Progenitor cell of endocrine pancreas (in vitro differentiated cells): ENCODE measurements at regions not wholly inside any gene's neighbourhood (a gene's known extent, or its start where the extent isn't known, plus 50 kb on each side); places are given as distances from the start of the nearest gene placed in this dataset.

Experiments
- DNase-seq: peaks from one replicate; pipeline ENCODE4 v3.0.0; 2021; ENCODE audit warnings: low spot score; ENCODE audit not compliant: unreplicated experiment
- H3K27ac Mint-ChIP-seq: 2 replicates; pipeline ENCODE4 v1.8.0; 2021; ENCODE audit warnings: mild to moderate bottlenecking, moderate library complexity, mixed read lengths
- H3K27me3 Mint-ChIP-seq: 2 replicates; pipeline ENCODE4 v1.8.0; 2021; ENCODE audit warnings: mixed read lengths
- H3K36me3 Mint-ChIP-seq: 2 replicates; pipeline ENCODE4 v1.8.0; 2022; ENCODE audit warnings: mixed read lengths; ENCODE audit not compliant: insufficient read depth
- H3K4me1 Mint-ChIP-seq: 2 replicates; pipeline ENCODE4 v1.8.0; 2021; ENCODE audit warnings: low read depth, mixed read lengths
- H3K4me3 Mint-ChIP-seq: 2 replicates; pipeline ENCODE4 v1.8.0; 2021; ENCODE audit warnings: low read depth, mild to moderate bottlenecking, moderate library complexity, mixed read lengths
- H3K9me3 Mint-ChIP-seq: 2 replicates; pipeline ENCODE4 v1.8.0; 2021; ENCODE audit warnings: low read depth, mixed read lengths
- TF ChIP-seq, protein P1 (sequence below): fragments of 200-600 bp; sonication (generic); IDR thresholded peaks from one replicate; pipeline ENCODE4 v1.5.0; 2021; ENCODE audit warnings: antibody characterized with exemption, mild to moderate bottlenecking; ENCODE audit not compliant: unreplicated experiment

GRCh38 chr3:178152988-178153387 lies 383.2 kb upstream of the KCNMB2 start:
- H3K27me3 Mint-ChIP-seq = no peaks in the 10 kb centered on the region
- no peak overlapping the region for H3K27ac Mint-ChIP-seq
- no peak overlapping the region for H3K4me3 Mint-ChIP-seq
- peaks cover 2% of the 10 kb centered on the region for H3K4me1 Mint-ChIP-seq
- TF ChIP-seq, protein P1, sequence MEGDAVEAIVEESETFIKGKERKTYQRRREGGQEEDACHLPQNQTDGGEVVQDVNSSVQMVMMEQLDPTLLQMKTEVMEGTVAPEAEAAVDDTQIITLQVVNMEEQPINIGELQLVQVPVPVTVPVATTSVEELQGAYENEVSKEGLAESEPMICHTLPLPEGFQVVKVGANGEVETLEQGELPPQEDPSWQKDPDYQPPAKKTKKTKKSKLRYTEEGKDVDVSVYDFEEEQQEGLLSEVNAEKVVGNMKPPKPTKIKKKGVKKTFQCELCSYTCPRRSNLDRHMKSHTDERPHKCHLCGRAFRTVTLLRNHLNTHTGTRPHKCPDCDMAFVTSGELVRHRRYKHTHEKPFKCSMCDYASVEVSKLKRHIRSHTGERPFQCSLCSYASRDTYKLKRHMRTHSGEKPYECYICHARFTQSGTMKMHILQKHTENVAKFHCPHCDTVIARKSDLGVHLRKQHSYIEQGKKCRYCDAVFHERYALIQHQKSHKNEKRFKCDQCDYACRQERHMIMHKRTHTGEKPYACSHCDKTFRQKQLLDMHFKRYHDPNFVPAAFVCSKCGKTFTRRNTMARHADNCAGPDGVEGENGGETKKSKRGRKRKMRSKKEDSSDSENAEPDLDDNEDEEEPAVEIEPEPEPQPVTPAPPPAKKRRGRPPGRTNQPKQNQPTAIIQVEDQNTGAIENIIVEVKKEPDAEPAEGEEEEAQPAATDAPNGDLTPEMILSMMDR = no peak
- DNase-seq = no peak
- H3K36me3 Mint-ChIP-seq = no peaks in the 10 kb centered on the region
- no peaks in the 10 kb centered on the region for H3K9me3 Mint-ChIP-seq

DNA sequence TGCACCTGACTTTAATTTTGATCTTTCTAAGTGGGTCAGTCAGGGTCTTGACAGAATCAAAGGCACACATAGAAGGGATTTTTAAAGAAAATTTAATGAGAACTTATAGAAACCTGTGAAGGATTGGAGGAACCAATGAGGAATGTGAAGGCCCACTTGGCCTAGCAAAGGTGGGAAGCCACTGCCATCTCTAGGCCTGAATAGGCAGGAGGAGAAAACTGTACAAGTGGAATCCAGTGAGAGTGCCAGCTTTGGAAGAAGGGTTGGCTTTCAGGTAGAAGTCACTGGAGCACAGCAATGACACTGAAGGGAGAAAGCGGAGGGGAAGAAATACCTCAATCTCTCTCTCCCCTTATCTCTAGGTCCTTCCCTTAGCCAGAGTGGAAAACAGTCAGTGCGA lies 380.7 kb upstream of the KCNMB2 start:
- H3K4me3 Mint-ChIP-seq = no peak overlapping the region
- H3K27me3 Mint-ChIP-seq = no peaks in the 10 kb centered on the region
- TF ChIP-seq, protein P1 = peak; percentile 23

GRCh38 chr3:178156301-178156700 lies 379.9 kb upstream of the KCNMB2 start:
- H3K4me3 Mint-ChIP-seq = no peak overlapping the region
- no peaks in the 10 kb centered on the region for H3K27me3 Mint-ChIP-seq
- no peak overlapping the region for H3K27ac Mint-ChIP-seq
- H3K36me3 Mint-ChIP-seq = no peaks in the 10 kb centered on the region
- H3K4me1 Mint-ChIP-seq = peaks cover 17% of the 10 kb centered on the region
- no peak for DNase-seq
- TF ChIP-seq, protein P1 = no peak
- no peaks in the 10 kb centered on the region for H3K9me3 Mint-ChIP-seq

More for the DNA sequence above, 380.7 kb upstream of the KCNMB2 start:
- peaks cover 17% of the 10 kb centered on the region for H3K4me1 Mint-ChIP-seq
- no peak for DNase-seq
- no peaks in the 10 kb centered on the region for H3K36me3 Mint-ChIP-seq
- no peaks in the 10 kb centered on the region for H3K9me3 Mint-ChIP-seq
- H3K27ac Mint-ChIP-seq = no peak overlapping the region

DNA sequence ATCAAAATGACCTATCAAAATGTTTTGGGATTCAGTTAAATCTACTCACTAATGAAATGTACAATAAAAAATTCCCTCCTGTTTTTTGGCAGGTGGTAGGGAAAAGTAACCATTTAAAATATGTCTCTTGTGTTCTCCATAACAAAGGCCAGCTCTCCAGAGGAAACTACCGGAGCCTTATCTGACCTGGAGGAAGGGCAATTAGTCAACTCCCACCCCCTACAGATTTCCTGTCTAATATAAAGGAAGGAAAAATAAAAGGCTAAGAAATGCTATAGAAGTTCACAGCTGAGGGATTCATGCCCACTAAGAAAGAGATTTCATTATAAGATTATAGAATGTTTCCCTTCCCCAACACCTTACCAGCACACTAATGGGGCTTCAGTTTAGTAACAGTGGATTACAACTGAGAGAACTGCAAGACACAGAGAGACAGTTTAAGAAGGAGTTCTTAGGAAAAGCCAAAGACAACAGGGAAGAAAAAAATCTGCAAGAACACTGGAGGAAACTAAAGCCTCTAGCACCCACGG lies 376.5 kb upstream of the KCNMB2 start:
- TF ChIP-seq, protein P1 = no peak
- Mint-ChIP-seq H3K4me3 (no peak overlapping the region), H3K4me1 (peaks cover 23% of the 10 kb centered on the region), H3K27me3 (no peaks in the 10 kb centered on the region), H3K27ac (peak overlapping the region; percentile 11), H3K36me3 (no peaks in the 10 kb centered on the region), H3K9me3 (peaks cover 6% of the 10 kb centered on the region)
- DNase-seq = no peak

- Mint-ChIP-seq H3K27ac (no peak overlapping the region), H3K36me3 (no peaks in the 10 kb centered on the region), H3K27me3 (no peaks in the 10 kb centered on the region), H3K9me3 (peaks cover 10% of the 10 kb centered on the region), H3K4me1 (peaks cover 1% of the 10 kb centered on the region), H3K4me3 (no peak overlapping the region)
- no peak for DNase-seq
- TF ChIP-seq, protein P1 = no peak
Measured at GRCh38 chr3:178169421-178169820, 366.8 kb upstream of the KCNMB2 start.
